Kidney capillary endothelial cell (primary cell): ENCODE measurements at regions not wholly inside any gene's neighbourhood (a gene's known extent, or its start where the extent isn't known, plus 50 kb on each side); places are given as distances from the start of the nearest gene placed in this dataset.

ENCODE experiments used
- DNase-seq: peaks from one replicate; pipeline ENCODE4 v3.0.0-alpha.2; 2018; ENCODE audit warnings: low spot score

- DNase-seq = no peak
Observed at GRCh38 chr9:8262625-8263622, 463.3 kb upstream of the DMAC1 start.

- no peak for DNase-seq
Observed at GRCh38 chr9:8261737-8262136, 462.2 kb upstream of the DMAC1 start.

GRCh38 chr9:8259028-8259427 is 459.4 kb upstream of the DMAC1 start:
- DNase-seq = no peak

GRCh38 chr9:8256880-8257279 is 457.3 kb upstream of the DMAC1 start:
- DNase-seq = no peak

- DNase-seq = no peak
Observed at GRCh38 chr9:8255850-8256249, 456.3 kb upstream of the DMAC1 start.

GRCh38 chr9:8254541-8254940 is 455.0 kb upstream of the DMAC1 start:
- DNase-seq = no peak

GRCh38 chr9:8252445-8252844 is 452.9 kb upstream of the DMAC1 start:
- DNase-seq = no peak

GRCh38 chr9:8251566-8251965 is 452.0 kb upstream of the DMAC1 start:
- no peak for DNase-seq

- no peak for DNase-seq
Observed at GRCh38 chr9:8244505-8245092, 445.0 kb upstream of the DMAC1 start.

GRCh38 chr9:8241201-8241600 is 441.6 kb upstream of the DMAC1 start:
- DNase-seq = no peak

GRCh38 chr9:8237096-8237495 is 437.5 kb upstream of the DMAC1 start:
- DNase-seq = no peak

GRCh38 chr9:8235489-8235888 is 435.9 kb upstream of the DMAC1 start:
- no peak for DNase-seq

GRCh38 chr9:8234316-8234715 is 434.7 kb upstream of the DMAC1 start:
- DNase-seq = no peak

GRCh38 chr9:8232726-8233125 is 433.1 kb upstream of the DMAC1 start:
- DNase-seq = no peak

- DNase-seq = no peak
Observed at GRCh38 chr9:8229226-8229625, 429.6 kb upstream of the DMAC1 start.

GRCh38 chr9:8224381-8224801 is 424.8 kb upstream of the DMAC1 start:
- no peak for DNase-seq

- no peak for DNase-seq
Observed at GRCh38 chr9:8223861-8224260, 424.3 kb upstream of the DMAC1 start.

GRCh38 chr9:8221462-8221861 is 421.9 kb upstream of the DMAC1 start:
- DNase-seq = no peak

- DNase-seq = no peak
Observed at GRCh38 chr9:8208465-8208864, 408.9 kb upstream of the DMAC1 start.

- DNase-seq = no peak
Observed at GRCh38 chr9:8207596-8207995, 408.0 kb upstream of the DMAC1 start.

- no peak for DNase-seq
Observed at GRCh38 chr9:8206720-8207119, 407.1 kb upstream of the DMAC1 start.

- DNase-seq = no peak
Observed at GRCh38 chr9:8205576-8205975, 406.0 kb upstream of the DMAC1 start.

GRCh38 chr9:8189881-8190280 is 390.3 kb upstream of the DMAC1 start:
- DNase-seq = no peak
